ENCODE measurements at regions not wholly inside any gene's neighbourhood (a gene's known extent, or its start where the extent isn't known, plus 50 kb on each side); places are given as distances from the start of the nearest gene placed in this dataset.

DNA sequence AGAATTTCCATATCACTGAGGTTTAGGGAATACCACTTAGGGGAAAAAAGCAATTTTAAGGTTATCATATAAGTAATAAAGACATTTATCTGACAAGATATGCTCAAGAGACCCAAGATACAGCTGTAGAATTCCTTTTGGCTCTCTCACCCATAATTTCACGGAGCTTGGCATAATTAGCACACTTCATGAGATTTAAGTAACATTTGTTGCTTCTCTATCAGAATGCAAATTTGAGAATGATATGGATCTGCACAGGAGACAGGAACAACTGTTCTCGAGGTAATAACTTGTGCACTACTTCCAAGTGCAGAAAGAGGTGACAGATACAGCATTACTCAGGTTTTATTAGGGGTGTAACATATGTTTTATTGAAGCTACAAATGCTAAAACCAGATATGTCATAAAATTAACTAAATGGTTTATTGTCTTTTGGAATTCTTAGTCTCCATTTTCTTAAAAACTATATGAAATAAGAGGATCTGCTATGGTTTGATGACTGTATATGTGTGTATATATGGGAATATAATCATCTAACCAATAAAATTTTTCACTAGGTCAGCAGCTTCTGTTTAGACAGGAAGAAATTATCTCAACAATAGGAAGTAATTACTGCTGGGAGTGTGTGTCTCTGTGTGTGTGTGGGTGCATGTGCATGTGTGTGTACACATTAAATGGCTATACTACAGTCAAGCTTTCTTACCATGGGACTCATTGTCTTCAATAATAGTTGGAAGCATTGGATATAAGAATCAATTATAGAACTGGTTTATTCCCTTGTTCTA is 401.3 kb downstream of the PCDH17 start:
- no peak overlapping the region for H3K9ac ChIP-seq (ENCODE audit: low read length)
- no peak overlapping the region for H3K4me2 ChIP-seq (ENCODE audit: low read length)
- H3K4me1 ChIP-seq (ENCODE audit: insufficient read depth, low read length) = no peaks in the 10 kb centered on the region
- H3K27me3 ChIP-seq (ENCODE audit: insufficient read depth, low read length) = no peaks in the 10 kb centered on the region
- no peak for TF ChIP-seq EZH2 (IDR thresholded peaks at IDR 0.05; ENCODE audit: insufficient read depth, low read length)
- TF ChIP-seq, protein P1, sequence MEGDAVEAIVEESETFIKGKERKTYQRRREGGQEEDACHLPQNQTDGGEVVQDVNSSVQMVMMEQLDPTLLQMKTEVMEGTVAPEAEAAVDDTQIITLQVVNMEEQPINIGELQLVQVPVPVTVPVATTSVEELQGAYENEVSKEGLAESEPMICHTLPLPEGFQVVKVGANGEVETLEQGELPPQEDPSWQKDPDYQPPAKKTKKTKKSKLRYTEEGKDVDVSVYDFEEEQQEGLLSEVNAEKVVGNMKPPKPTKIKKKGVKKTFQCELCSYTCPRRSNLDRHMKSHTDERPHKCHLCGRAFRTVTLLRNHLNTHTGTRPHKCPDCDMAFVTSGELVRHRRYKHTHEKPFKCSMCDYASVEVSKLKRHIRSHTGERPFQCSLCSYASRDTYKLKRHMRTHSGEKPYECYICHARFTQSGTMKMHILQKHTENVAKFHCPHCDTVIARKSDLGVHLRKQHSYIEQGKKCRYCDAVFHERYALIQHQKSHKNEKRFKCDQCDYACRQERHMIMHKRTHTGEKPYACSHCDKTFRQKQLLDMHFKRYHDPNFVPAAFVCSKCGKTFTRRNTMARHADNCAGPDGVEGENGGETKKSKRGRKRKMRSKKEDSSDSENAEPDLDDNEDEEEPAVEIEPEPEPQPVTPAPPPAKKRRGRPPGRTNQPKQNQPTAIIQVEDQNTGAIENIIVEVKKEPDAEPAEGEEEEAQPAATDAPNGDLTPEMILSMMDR (IDR thresholded peaks at IDR 0.05; ENCODE audit: insufficient read depth, low read depth, low read length) = no peak
- no peaks in the 10 kb centered on the region for H3K4me1 Mint-ChIP-seq (ENCODE audit: low read depth, unreplicated experiment)
- no peaks in the 10 kb centered on the region for H4K20me1 ChIP-seq (ENCODE audit: insufficient read depth, low read length)
- no peak overlapping the region for H3K4me3 ChIP-seq (ENCODE audit: insufficient read depth, low read depth, low read length)
- H3K27ac Mint-ChIP-seq (ENCODE audit: unreplicated experiment) = no peak overlapping the region
- H2AFZ ChIP-seq (ENCODE audit: low read depth, low read length) = no peak overlapping the region
- H3K9me3 ChIP-seq (ENCODE audit: insufficient read depth, low read depth, low read length) = no peaks in the 10 kb centered on the region
- no peaks in the 10 kb centered on the region for H3K79me2 ChIP-seq (ENCODE audit: insufficient read depth, low read length)
- H3K36me3 Mint-ChIP-seq (ENCODE audit: low read depth, unreplicated experiment) = no peaks in the 10 kb centered on the region
- no peak overlapping the region for H3K4me3 Mint-ChIP-seq (ENCODE audit: unreplicated experiment)
- H3K9me3 Mint-ChIP-seq (ENCODE audit: unreplicated experiment) = no peaks in the 10 kb centered on the region
- no peaks in the 10 kb centered on the region for H3K36me3 ChIP-seq (ENCODE audit: insufficient read depth, low read length)
- FAIRE-seq (no peak), DNase-seq (ENCODE audit: low read depth) (no peak)
- H3K27ac ChIP-seq (ENCODE audit: low read depth, low read length) = no peak overlapping the region
- no peaks in the 10 kb centered on the region for H3K27me3 Mint-ChIP-seq (ENCODE audit: low read depth, unreplicated experiment)

DNA sequence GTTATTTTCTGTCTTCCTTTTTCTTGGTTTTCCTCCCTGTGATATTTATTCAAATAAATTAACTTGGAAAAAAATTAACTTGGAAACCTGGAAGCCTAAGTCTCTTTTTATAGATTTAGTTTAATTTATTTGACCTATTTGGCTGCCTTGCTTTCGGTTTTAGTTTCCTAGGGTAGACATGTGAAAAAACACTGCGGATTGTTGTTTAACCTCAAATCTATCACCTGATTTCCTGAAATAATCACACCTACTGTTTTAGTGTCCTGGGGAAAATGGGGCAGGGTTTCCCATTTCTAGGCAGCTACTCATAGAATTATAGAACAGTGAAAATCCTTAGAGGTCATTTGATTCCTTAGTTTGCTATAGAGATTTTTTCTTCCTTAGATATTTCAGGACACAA is 412.4 kb downstream of the PCDH17 start:
- H3K4me3 Mint-ChIP-seq (ENCODE audit: unreplicated experiment) = no peak overlapping the region
- FAIRE-seq (no peak), DNase-seq (ENCODE audit: low read depth) (no peak)
- H3K4me1 Mint-ChIP-seq (ENCODE audit: low read depth, unreplicated experiment) = peaks cover 2% of the 10 kb centered on the region
- H3K27me3 ChIP-seq (ENCODE audit: insufficient read depth, low read length) = no peaks in the 10 kb centered on the region
- no peak for TF ChIP-seq EZH2 (IDR thresholded peaks at IDR 0.05; ENCODE audit: insufficient read depth, low read length)
- TF ChIP-seq, protein P1 (IDR thresholded peaks at IDR 0.05; ENCODE audit: insufficient read depth, low read depth, low read length) = no peak
- H4K20me1 ChIP-seq (ENCODE audit: insufficient read depth, low read length) = no peaks in the 10 kb centered on the region
- no peaks in the 10 kb centered on the region for H3K36me3 Mint-ChIP-seq (ENCODE audit: low read depth, unreplicated experiment)
- H3K27ac Mint-ChIP-seq (ENCODE audit: unreplicated experiment) = no peak overlapping the region
- no peaks in the 10 kb centered on the region for H3K36me3 ChIP-seq (ENCODE audit: insufficient read depth, low read length)
- H3K4me3 ChIP-seq (ENCODE audit: insufficient read depth, low read depth, low read length) = no peak overlapping the region
- no peaks in the 10 kb centered on the region for H3K27me3 Mint-ChIP-seq (ENCODE audit: low read depth, unreplicated experiment)
- H3K9me3 ChIP-seq (ENCODE audit: insufficient read depth, low read depth, low read length) = no peaks in the 10 kb centered on the region
- H3K9ac ChIP-seq (ENCODE audit: low read length) = no peak overlapping the region
- no peak overlapping the region for H2AFZ ChIP-seq (ENCODE audit: low read depth, low read length)
- no peaks in the 10 kb centered on the region for H3K9me3 Mint-ChIP-seq (ENCODE audit: unreplicated experiment)
- no peaks in the 10 kb centered on the region for H3K4me1 ChIP-seq (ENCODE audit: insufficient read depth, low read length)
- H3K79me2 ChIP-seq (ENCODE audit: insufficient read depth, low read length) = no peaks in the 10 kb centered on the region
- no peak overlapping the region for H3K4me2 ChIP-seq (ENCODE audit: low read length)
- no peak overlapping the region for H3K27ac ChIP-seq (ENCODE audit: low read depth, low read length)

DNA sequence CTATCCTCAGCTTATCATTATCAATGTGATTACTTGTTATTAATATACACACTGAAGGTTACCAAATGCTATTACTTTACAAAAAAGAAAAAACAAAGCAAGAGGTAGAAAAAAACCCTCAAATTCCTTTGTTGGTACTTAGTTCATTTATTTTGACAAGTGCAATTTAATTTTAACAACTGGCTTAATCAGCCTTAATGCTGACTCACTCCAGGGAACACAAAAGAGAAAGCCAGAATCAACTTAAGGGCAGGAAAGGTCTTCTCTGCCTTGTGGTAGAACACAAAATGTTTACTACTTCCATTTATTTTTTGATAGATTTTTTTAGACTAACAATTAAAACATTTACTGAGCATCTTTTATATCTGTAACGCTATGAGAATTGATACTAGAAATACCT is 417.1 kb downstream of the PCDH17 start:
- peak; percentile 30 for DNase-seq (ENCODE audit: low read depth)
- Mint-ChIP-seq H3K27me3 (ENCODE audit: low read depth, unreplicated experiment) (peaks cover 2% of the 10 kb centered on the region), H3K36me3 (ENCODE audit: low read depth, unreplicated experiment) (no peaks in the 10 kb centered on the region), H3K4me1 (ENCODE audit: low read depth, unreplicated experiment) (peaks cover 2% of the 10 kb centered on the region), H3K4me3 (ENCODE audit: unreplicated experiment) (no peak overlapping the region), H3K27ac (ENCODE audit: unreplicated experiment) (no peak overlapping the region), H3K9me3 (ENCODE audit: unreplicated experiment) (no peaks in the 10 kb centered on the region)
- no peak overlapping the region for H3K4me2 ChIP-seq (ENCODE audit: low read length)
- H3K4me3 ChIP-seq (ENCODE audit: insufficient read depth, low read depth, low read length) = no peak overlapping the region
- no peaks in the 10 kb centered on the region for H3K4me1 ChIP-seq (ENCODE audit: insufficient read depth, low read length)
- H4K20me1 ChIP-seq (ENCODE audit: insufficient read depth, low read length) = no peaks in the 10 kb centered on the region
- H3K27me3 ChIP-seq (ENCODE audit: insufficient read depth, low read length) = no peaks in the 10 kb centered on the region
- TF ChIP-seq, protein P1 (IDR thresholded peaks at IDR 0.05; ENCODE audit: insufficient read depth, low read depth, low read length) = no peak
- TF ChIP-seq EZH2 (IDR thresholded peaks at IDR 0.05; ENCODE audit: insufficient read depth, low read length) = no peak
- H3K9ac ChIP-seq (ENCODE audit: low read length) = no peak overlapping the region
- H3K36me3 ChIP-seq (ENCODE audit: insufficient read depth, low read length) = no peaks in the 10 kb centered on the region
- FAIRE-seq = no peak
- no peak overlapping the region for H2AFZ ChIP-seq (ENCODE audit: low read depth, low read length)
- H3K9me3 ChIP-seq (ENCODE audit: insufficient read depth, low read depth, low read length) = no peaks in the 10 kb centered on the region
- H3K27ac ChIP-seq (ENCODE audit: low read depth, low read length) = no peak overlapping the region
- H3K79me2 ChIP-seq (ENCODE audit: insufficient read depth, low read length) = no peaks in the 10 kb centered on the region
